GM23338 (cell line): ENCODE measurements at regions not wholly inside any gene's neighbourhood (a gene's known extent, or its start where the extent isn't known, plus 50 kb on each side); places are given as distances from the start of the nearest gene placed in this dataset.
A peak's percentile ranks its signal among the peaks of the same experiment; 100 is the strongest.

Experiments used
- ATAC-seq: fragments of 200-7000 bp; cut with Tn5 transposase; 3 replicates; pipeline ENCODE4 v1.9.1; 2020
- DNase-seq: peaks from one replicate; pipeline ENCODE4 v3.0.0-alpha.2; 2015; ENCODE audit warnings: low spot score
- H2AFZ ChIP-seq: fragments of 200-600 bp; sonication (generic); 2 replicates; pipeline ENCODE4 v1.8.0; 2016; ENCODE audit warnings: antibody characterized with exemption, mild to moderate bottlenecking, moderate library complexity
- H3F3A ChIP-seq: fragments of 200-600 bp; sonication (generic); replicated peaks from 2 replicates; pipeline ENCODE4 v1.8.0; 2017; ENCODE audit warnings: antibody characterized with exemption, mixed run types, low read depth
- H3K27ac ChIP-seq: fragments of 200-600 bp; sonication (generic); 2 replicates; pipeline ENCODE4 v1.6.1; 2016; ENCODE audit warnings: low read depth
- H3K27me3 ChIP-seq: fragments of 200-600 bp; sonication (generic); 2 replicates; pipeline ENCODE4 v1.8.0; 2016; ENCODE audit warnings: mild to moderate bottlenecking, mixed run types, moderate library complexity; ENCODE audit not compliant: insufficient read depth
- H3K36me3 ChIP-seq: fragments of 200-600 bp; sonication (generic); 2 replicates; pipeline ENCODE4 v1.8.0; 2016; ENCODE audit warnings: mild to moderate bottlenecking; ENCODE audit not compliant: insufficient read depth
- H3K4me1 ChIP-seq: fragments of 200-600 bp; sonication (generic); 2 replicates; pipeline ENCODE4 v1.8.0; 2016; ENCODE audit warnings: mild to moderate bottlenecking, moderate library complexity; ENCODE audit not compliant: insufficient read depth
- H3K4me2 ChIP-seq: fragments of 200-600 bp; sonication (generic); 2 replicates; pipeline ENCODE4 v1.7.1; 2017; ENCODE audit warnings: mixed run types
- H3K4me3 ChIP-seq: fragments of 200-600 bp; sonication (generic); 2 replicates; pipeline ENCODE4 v1.6.1; 2016; ENCODE audit warnings: mixed run types
- H3K79me2 ChIP-seq: fragments of 200-600 bp; sonication (generic); replicated peaks from 2 replicates; pipeline ENCODE4 v1.8.0; 2017; ENCODE audit warnings: mild to moderate bottlenecking; ENCODE audit not compliant: insufficient read depth
- H3K9me2 ChIP-seq: fragments of 200-600 bp; sonication (generic); 2 replicates; pipeline ENCODE4 v1.8.0; 2017; ENCODE audit not compliant: insufficient read depth
- H4K20me1 ChIP-seq: fragments of 200-600 bp; sonication (generic); replicated peaks from 2 replicates; pipeline ENCODE4 v1.8.0; 2017; ENCODE audit warnings: mild to moderate bottlenecking; ENCODE audit not compliant: insufficient read depth
- H3K27ac Mint-ChIP-seq: 2 replicates; pipeline ENCODE4 v1.8.0; 2020; ENCODE audit warnings: inconsistent platforms, mild to moderate bottlenecking, moderate library complexity, mixed read lengths
- H3K27me3 Mint-ChIP-seq: 3 replicates; pipeline ENCODE4 v1.8.0; 2022; ENCODE audit warnings: low read depth, mild to moderate bottlenecking, moderate library complexity, mixed read lengths, inconsistent platforms; ENCODE audit not compliant: insufficient read depth, poor library complexity
- H3K36me3 Mint-ChIP-seq: 3 replicates; pipeline ENCODE4 v1.8.0; 2021; ENCODE audit warnings: low read depth, mild to moderate bottlenecking, inconsistent platforms, moderate library complexity, mixed read lengths
- H3K4me1 Mint-ChIP-seq: 3 replicates; pipeline ENCODE4 v1.8.0; 2020; ENCODE audit warnings: mild to moderate bottlenecking, inconsistent platforms, mixed read lengths
- H3K4me3 Mint-ChIP-seq: 3 replicates; pipeline ENCODE4 v1.8.0; 2021; ENCODE audit warnings: moderate library complexity, mild to moderate bottlenecking, inconsistent platforms, mixed read lengths
- H3K9me3 Mint-ChIP-seq: 3 replicates; pipeline ENCODE4 v1.8.0; 2020; ENCODE audit warnings: moderate library complexity, mild to moderate bottlenecking, inconsistent platforms, mixed read lengths
- CREB1 ChIP-seq: fragments of 250-450 bp; sonication (Bioruptor Pico); IDR thresholded peaks from 2 replicates; pipeline ENCODE4 v1.5.0; 2020; ENCODE audit warnings: low read depth, mild to moderate bottlenecking, moderate library complexity
- CTCF ChIP-seq, 2 experiments: fragments of 200-600 bp in 1 of 2; sonication (generic) in 1 of 2; conservative IDR thresholded peaks; 2 replicates each; pipeline versions ENCODE4 v1.5.1 to v1.6.1; 2016 to 2017; ENCODE audit warnings: antibody characterized with exemption in 2 of 2, low read depth in 2 of 2, mild to moderate bottlenecking in 2 of 2, moderate library complexity in 1 of 2
- ETS1 ChIP-seq: IDR thresholded peaks from 2 replicates; pipeline ENCODE4 v1.6.1; 2016; ENCODE audit warnings: antibody characterized with exemption
- EZH2 ChIP-seq: fragments of 200-600 bp; sonication (generic); IDR thresholded peaks from one replicate; pipeline ENCODE4 v1.8.0; 2017; ENCODE audit warnings: antibody characterized with exemption, mild to moderate bottlenecking, low read depth; ENCODE audit not compliant: unreplicated experiment
- EZH2phosphoT487 ChIP-seq: fragments of 200-600 bp; sonication (generic); IDR thresholded peaks from one replicate; pipeline ENCODE4 v1.8.1; 2018; ENCODE audit warnings: antibody characterized with exemption; ENCODE audit not compliant: unreplicated experiment
- JUNB ChIP-seq: IDR thresholded peaks from one replicate; pipeline ENCODE4 v1.6.1; 2016; ENCODE audit warnings: antibody characterized with exemption; ENCODE audit not compliant: unreplicated experiment
- NANOG ChIP-seq: IDR thresholded peaks from 2 replicates; pipeline ENCODE4 v1.6.1; 2016; ENCODE audit warnings: antibody characterized with exemption, borderline replicate concordance
- POLR2AphosphoS5 ChIP-seq: IDR thresholded peaks from 2 replicates; pipeline ENCODE4 v1.6.1; 2016; ENCODE audit warnings: antibody characterized with exemption, low read depth
- STAT1 ChIP-seq: IDR thresholded peaks from one replicate; pipeline ENCODE4 v1.6.1; 2016; ENCODE audit warnings: antibody characterized with exemption; ENCODE audit not compliant: unreplicated experiment
- ZNF114 ChIP-seq: fragments of 250-450 bp; sonication (Bioruptor Pico); IDR thresholded peaks from 2 replicates; pipeline ENCODE4 v1.5.0; 2020; ENCODE audit warnings: mild to moderate bottlenecking, moderate library complexity
- ZNF331 ChIP-seq: fragments of 250-450 bp; sonication (Bioruptor Pico); IDR thresholded peaks from 2 replicates; pipeline ENCODE4 v1.5.0; 2020; ENCODE audit warnings: low read depth, mild to moderate bottlenecking, moderate library complexity
- TF ChIP-seq, protein P1 (sequence below): fragments of 250-450 bp; sonication (Bioruptor Pico); IDR thresholded peaks from 2 replicates; pipeline ENCODE4 v1.5.0; 2020; ENCODE audit warnings: mild to moderate bottlenecking, moderate library complexity
- TF ChIP-seq, protein P2 (sequence below): IDR thresholded peaks from one replicate; pipeline ENCODE4 v1.6.1; 2018; ENCODE audit warnings: antibody characterized with exemption; ENCODE audit not compliant: unreplicated experiment

DNA sequence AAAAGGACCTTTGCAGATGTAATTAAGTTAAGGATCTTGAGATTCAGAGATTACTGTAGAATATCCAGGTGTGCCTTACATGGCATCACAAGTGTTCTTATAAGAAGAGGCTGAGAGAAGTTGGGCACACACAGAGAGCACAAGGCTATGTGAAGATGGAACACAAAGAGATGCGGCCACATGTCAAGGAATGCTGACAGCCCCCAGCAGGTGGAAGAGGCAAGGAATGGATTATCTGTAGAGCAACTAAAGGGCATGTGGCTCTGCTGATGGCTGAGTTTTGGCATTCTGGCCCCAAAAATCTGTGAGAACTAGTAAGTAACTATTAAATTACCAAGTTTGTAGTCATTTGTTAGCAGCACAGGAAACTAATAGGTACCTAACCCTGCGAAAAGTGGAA lies 640.7 kb upstream of the PCDH15 start:
- Histone ChIP-seq H3K79me2 (no peaks in the 10 kb centered on the region), H3K9me2 (no peaks in the 10 kb centered on the region), H3K27ac (no peak overlapping the region), H3F3A (no peaks in the 10 kb centered on the region), H3K4me2 (no peak overlapping the region), H3K27me3 (no peaks in the 10 kb centered on the region), H3K36me3 (no peaks in the 10 kb centered on the region), H3K4me3 (no peak overlapping the region), H3K4me1 (no peaks in the 10 kb centered on the region), H2AFZ (no peak overlapping the region), H4K20me1 (no peaks in the 10 kb centered on the region)
- TF ChIP-seq POLR2AphosphoS5 (no peak), ZNF331 (CRISPR knock-in tag) (no peak), JUNB (no peak), ZNF114 (CRISPR knock-in tag) (no peak), NANOG (no peak), CREB1 (CRISPR knock-in tag) (no peak), STAT1 (no peak), ETS1 (no peak), CTCF (conservative IDR thresholded peaks at IDR 0.05; ENCODE audit: low read depth in 2 of 2) (no peak), EZH2phosphoT487 (no peak), EZH2 (no peak)
- TF ChIP-seq, protein P1, sequence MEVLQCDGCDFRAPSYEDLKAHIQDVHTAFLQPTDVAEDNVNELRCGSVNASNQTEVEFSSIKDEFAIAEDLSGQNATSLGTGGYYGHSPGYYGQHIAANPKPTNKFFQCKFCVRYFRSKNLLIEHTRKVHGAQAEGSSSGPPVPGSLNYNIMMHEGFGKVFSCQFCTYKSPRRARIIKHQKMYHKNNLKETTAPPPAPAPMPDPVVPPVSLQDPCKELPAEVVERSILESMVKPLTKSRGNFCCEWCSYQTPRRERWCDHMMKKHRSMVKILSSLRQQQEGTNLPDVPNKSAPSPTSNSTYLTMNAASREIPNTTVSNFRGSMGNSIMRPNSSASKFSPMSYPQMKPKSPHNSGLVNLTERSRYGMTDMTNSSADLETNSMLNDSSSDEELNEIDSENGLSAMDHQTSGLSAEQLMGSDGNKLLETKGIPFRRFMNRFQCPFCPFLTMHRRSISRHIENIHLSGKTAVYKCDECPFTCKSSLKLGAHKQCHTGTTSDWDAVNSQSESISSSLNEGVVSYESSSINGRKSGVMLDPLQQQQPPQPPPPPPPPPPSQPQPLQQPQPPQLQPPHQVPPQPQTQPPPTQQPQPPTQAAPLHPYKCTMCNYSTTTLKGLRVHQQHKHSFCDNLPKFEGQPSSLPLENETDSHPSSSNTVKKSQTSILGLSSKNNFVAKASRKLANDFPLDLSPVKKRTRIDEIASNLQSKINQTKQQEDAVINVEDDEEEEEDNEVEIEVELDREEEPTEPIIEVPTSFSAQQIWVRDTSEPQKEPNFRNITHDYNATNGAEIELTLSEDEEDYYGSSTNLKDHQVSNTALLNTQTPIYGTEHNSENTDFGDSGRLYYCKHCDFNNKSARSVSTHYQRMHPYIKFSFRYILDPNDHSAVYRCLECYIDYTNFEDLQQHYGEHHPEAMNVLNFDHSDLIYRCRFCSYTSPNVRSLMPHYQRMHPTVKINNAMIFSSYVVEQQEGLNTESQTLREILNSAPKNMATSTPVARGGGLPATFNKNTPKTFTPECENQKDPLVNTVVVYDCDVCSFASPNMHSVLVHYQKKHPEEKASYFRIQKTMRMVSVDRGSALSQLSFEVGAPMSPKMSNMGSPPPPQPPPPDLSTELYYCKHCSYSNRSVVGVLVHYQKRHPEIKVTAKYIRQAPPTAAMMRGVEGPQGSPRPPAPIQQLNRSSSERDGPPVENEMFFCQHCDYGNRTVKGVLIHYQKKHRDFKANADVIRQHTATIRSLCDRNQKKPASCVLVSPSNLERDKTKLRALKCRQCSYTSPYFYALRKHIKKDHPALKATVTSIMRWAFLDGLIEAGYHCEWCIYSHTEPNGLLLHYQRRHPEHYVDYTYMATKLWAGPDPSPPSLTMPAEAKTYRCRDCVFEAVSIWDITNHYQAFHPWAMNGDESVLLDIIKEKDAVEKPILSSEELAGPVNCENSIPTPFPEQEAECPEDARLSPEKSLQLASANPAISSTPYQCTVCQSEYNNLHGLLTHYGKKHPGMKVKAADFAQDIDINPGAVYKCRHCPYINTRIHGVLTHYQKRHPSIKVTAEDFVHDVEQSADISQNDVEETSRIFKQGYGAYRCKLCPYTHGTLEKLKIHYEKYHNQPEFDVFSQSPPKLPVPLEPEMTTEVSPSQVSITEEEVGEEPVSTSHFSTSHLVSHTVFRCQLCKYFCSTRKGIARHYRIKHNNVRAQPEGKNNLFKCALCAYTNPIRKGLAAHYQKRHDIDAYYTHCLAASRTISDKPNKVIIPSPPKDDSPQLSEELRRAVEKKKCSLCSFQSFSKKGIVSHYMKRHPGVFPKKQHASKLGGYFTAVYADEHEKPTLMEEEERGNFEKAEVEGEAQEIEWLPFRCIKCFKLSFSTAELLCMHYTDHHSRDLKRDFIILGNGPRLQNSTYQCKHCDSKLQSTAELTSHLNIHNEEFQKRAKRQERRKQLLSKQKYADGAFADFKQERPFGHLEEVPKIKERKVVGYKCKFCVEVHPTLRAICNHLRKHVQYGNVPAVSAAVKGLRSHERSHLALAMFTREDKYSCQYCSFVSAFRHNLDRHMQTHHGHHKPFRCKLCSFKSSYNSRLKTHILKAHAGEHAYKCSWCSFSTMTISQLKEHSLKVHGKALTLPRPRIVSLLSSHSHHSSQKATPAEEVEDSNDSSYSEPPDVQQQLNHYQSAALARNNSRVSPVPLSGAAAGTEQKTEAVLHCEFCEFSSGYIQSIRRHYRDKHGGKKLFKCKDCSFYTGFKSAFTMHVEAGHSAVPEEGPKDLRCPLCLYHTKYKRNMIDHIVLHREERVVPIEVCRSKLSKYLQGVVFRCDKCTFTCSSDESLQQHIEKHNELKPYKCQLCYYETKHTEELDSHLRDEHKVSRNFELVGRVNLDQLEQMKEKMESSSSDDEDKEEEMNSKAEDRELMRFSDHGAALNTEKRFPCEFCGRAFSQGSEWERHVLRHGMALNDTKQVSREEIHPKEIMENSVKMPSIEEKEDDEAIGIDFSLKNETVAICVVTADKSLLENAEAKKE, result no peak
- TF ChIP-seq, protein P2, sequence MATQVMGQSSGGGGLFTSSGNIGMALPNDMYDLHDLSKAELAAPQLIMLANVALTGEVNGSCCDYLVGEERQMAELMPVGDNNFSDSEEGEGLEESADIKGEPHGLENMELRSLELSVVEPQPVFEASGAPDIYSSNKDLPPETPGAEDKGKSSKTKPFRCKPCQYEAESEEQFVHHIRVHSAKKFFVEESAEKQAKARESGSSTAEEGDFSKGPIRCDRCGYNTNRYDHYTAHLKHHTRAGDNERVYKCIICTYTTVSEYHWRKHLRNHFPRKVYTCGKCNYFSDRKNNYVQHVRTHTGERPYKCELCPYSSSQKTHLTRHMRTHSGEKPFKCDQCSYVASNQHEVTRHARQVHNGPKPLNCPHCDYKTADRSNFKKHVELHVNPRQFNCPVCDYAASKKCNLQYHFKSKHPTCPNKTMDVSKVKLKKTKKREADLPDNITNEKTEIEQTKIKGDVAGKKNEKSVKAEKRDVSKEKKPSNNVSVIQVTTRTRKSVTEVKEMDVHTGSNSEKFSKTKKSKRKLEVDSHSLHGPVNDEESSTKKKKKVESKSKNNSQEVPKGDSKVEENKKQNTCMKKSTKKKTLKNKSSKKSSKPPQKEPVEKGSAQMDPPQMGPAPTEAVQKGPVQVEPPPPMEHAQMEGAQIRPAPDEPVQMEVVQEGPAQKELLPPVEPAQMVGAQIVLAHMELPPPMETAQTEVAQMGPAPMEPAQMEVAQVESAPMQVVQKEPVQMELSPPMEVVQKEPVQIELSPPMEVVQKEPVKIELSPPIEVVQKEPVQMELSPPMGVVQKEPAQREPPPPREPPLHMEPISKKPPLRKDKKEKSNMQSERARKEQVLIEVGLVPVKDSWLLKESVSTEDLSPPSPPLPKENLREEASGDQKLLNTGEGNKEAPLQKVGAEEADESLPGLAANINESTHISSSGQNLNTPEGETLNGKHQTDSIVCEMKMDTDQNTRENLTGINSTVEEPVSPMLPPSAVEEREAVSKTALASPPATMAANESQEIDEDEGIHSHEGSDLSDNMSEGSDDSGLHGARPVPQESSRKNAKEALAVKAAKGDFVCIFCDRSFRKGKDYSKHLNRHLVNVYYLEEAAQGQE, result no peak
- Mint-ChIP-seq H3K4me1 (no peaks in the 10 kb centered on the region), H3K4me3 (no peak overlapping the region), H3K27me3 (no peaks in the 10 kb centered on the region), H3K9me3 (no peaks in the 10 kb centered on the region; the same call in 2 of the 3 replicates), H3K36me3 (no peaks in the 10 kb centered on the region; the same call in 2 of the 3 replicates), H3K27ac (no peak overlapping the region)
- DNase-seq, result peak; percentile 12
- no peak for ATAC-seq
